Endothelial cell (in vitro differentiated cells): ENCODE measurements at regions not wholly inside any gene's neighbourhood (a gene's known extent, or its start where the extent isn't known, plus 50 kb on each side); places are given as distances from the start of the nearest gene placed in this dataset.

Source experiments
- DNase-seq: peaks from one replicate; pipeline ENCODE4 v3.0.0; 2021; ENCODE audit warnings: low spot score
- H3K27ac Mint-ChIP-seq: one replicate; pipeline ENCODE4 v1.8.0; 2021; ENCODE audit warnings: mixed read lengths, inconsistent platforms; ENCODE audit not compliant: unreplicated experiment
- H3K27me3 Mint-ChIP-seq: one replicate; pipeline ENCODE4 v1.8.0; 2021; ENCODE audit warnings: mild to moderate bottlenecking, moderate library complexity, mixed read lengths, inconsistent platforms; ENCODE audit not compliant: unreplicated experiment
- H3K36me3 Mint-ChIP-seq: one replicate; pipeline ENCODE4 v1.8.0; 2021; ENCODE audit warnings: mild to moderate bottlenecking, low read depth, mixed read lengths, inconsistent platforms; ENCODE audit not compliant: unreplicated experiment
- H3K4me1 Mint-ChIP-seq: one replicate; pipeline ENCODE4 v1.8.0; 2021; ENCODE audit warnings: mild to moderate bottlenecking, mixed read lengths, inconsistent platforms; ENCODE audit not compliant: unreplicated experiment
- H3K4me3 Mint-ChIP-seq: one replicate; pipeline ENCODE4 v1.8.0; 2021; ENCODE audit warnings: mild to moderate bottlenecking, mixed read lengths, inconsistent platforms; ENCODE audit not compliant: unreplicated experiment
- H3K9me3 Mint-ChIP-seq: one replicate; pipeline ENCODE4 v1.8.0; 2021; ENCODE audit warnings: mixed read lengths, inconsistent platforms; ENCODE audit not compliant: unreplicated experiment
- TF ChIP-seq, protein P1 (sequence below): fragments of 200-600 bp; sonication (generic); IDR thresholded peaks from one replicate; pipeline ENCODE4 v1.5.0; 2021; ENCODE audit warnings: antibody characterized with exemption; ENCODE audit not compliant: unreplicated experiment

DNA sequence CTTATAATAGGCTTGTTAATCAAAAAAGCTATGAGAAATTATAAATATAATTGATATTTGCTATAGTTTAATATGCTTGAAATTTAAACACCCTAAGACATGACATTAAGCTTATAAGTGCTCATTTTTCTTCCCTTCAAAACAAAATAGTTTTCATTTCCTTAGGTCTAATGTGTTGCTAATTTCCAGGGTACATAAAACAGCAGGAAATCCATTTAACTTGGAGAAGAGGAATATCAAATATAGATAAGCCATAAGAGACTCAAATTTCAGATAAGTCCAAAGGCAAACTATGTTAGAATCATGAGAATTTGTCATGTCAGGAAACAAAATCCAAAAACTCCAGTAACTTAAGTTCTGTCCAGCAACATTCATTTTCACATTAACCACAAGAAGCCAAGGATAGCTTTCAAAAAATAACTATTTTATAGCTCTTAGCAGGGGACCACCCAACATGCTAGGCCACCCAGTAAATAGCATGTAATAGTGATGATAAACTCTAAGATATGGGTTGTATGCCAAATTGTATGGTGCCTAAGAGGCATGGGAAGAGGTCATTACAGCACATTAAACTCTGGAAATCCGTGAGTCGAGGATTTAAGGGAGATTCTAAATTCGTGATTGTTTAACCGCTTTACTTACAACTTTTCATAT, 298.1 kb downstream of the CRPPA start:
- no peak overlapping the region for H3K27ac Mint-ChIP-seq
- H3K9me3 Mint-ChIP-seq = no peaks in the 10 kb centered on the region
- peaks cover 5% of the 10 kb centered on the region for H3K4me1 Mint-ChIP-seq
- TF ChIP-seq, protein P1, sequence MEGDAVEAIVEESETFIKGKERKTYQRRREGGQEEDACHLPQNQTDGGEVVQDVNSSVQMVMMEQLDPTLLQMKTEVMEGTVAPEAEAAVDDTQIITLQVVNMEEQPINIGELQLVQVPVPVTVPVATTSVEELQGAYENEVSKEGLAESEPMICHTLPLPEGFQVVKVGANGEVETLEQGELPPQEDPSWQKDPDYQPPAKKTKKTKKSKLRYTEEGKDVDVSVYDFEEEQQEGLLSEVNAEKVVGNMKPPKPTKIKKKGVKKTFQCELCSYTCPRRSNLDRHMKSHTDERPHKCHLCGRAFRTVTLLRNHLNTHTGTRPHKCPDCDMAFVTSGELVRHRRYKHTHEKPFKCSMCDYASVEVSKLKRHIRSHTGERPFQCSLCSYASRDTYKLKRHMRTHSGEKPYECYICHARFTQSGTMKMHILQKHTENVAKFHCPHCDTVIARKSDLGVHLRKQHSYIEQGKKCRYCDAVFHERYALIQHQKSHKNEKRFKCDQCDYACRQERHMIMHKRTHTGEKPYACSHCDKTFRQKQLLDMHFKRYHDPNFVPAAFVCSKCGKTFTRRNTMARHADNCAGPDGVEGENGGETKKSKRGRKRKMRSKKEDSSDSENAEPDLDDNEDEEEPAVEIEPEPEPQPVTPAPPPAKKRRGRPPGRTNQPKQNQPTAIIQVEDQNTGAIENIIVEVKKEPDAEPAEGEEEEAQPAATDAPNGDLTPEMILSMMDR = no peak
- no peak overlapping the region for H3K4me3 Mint-ChIP-seq
- H3K36me3 Mint-ChIP-seq = no peaks in the 10 kb centered on the region
- H3K27me3 Mint-ChIP-seq = no peaks in the 10 kb centered on the region
- DNase-seq = no peak

DNA sequence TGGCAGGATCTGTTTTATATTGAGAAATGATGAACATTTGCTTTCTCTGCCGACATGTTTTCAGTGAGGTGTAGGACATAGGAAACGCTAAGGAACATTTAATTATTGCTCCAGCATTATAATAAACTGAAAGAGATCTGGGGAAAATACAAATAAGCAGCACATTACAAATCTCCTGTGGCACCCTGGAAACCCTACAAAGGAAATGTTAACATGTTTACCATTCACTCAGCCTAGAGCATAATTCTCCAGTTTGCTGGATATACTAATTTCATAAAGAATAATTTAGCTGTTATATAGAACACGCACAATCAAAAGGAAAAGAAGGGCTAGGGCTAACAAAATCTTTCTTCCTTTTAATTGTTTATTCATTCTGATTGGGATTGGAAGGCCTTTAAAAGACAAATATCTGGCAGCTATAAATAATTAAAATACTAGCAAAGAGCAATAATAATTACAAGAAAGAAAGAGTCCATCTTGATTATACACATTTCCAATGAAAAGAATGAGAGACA, 299.4 kb downstream of the CRPPA start:
- DNase-seq = no peak
- no peaks in the 10 kb centered on the region for H3K27me3 Mint-ChIP-seq
- no peaks in the 10 kb centered on the region for H3K36me3 Mint-ChIP-seq
- H3K9me3 Mint-ChIP-seq = no peaks in the 10 kb centered on the region
- H3K4me3 Mint-ChIP-seq = no peak overlapping the region
- peaks cover 5% of the 10 kb centered on the region for H3K4me1 Mint-ChIP-seq
- no peak overlapping the region for H3K27ac Mint-ChIP-seq
- TF ChIP-seq, protein P1 = no peak

- H3K36me3 Mint-ChIP-seq = no peaks in the 10 kb centered on the region
- no peak for DNase-seq
- H3K9me3 Mint-ChIP-seq = no peaks in the 10 kb centered on the region
- TF ChIP-seq, protein P1 = no peak
- no peak overlapping the region for H3K4me3 Mint-ChIP-seq
- H3K27me3 Mint-ChIP-seq = no peaks in the 10 kb centered on the region
- H3K4me1 Mint-ChIP-seq = no peaks in the 10 kb centered on the region
- H3K27ac Mint-ChIP-seq = no peak overlapping the region
Observed at GRCh38 chr7:16115374-16115773, 306.0 kb downstream of the CRPPA start.

- H3K4me1 Mint-ChIP-seq = no peaks in the 10 kb centered on the region
- H3K27me3 Mint-ChIP-seq = no peaks in the 10 kb centered on the region
- TF ChIP-seq, protein P1 = no peak
- no peak overlapping the region for H3K27ac Mint-ChIP-seq
- no peaks in the 10 kb centered on the region for H3K9me3 Mint-ChIP-seq
- DNase-seq = no peak
- no peak overlapping the region for H3K4me3 Mint-ChIP-seq
- no peaks in the 10 kb centered on the region for H3K36me3 Mint-ChIP-seq
Observed at GRCh38 chr7:16114633-16115032, 306.7 kb downstream of the CRPPA start.

- no peaks in the 10 kb centered on the region for H3K36me3 Mint-ChIP-seq
- H3K27me3 Mint-ChIP-seq = no peaks in the 10 kb centered on the region
- no peaks in the 10 kb centered on the region for H3K9me3 Mint-ChIP-seq
- no peaks in the 10 kb centered on the region for H3K4me1 Mint-ChIP-seq
- DNase-seq = no peak
- TF ChIP-seq, protein P1 = no peak
- no peak overlapping the region for H3K27ac Mint-ChIP-seq
- no peak overlapping the region for H3K4me3 Mint-ChIP-seq
Observed at GRCh38 chr7:16114071-16114470, 307.3 kb downstream of the CRPPA start.
